Loucy (cell line): ENCODE measurements at regions not wholly inside any gene's neighbourhood (a gene's known extent, or its start where the extent isn't known, plus 50 kb on each side); places are given as distances from the start of the nearest gene placed in this dataset.

ENCODE experiments used
- EZH2phosphoT487 ChIP-seq: fragments of 200-600 bp; IDR thresholded peaks from 2 replicates; pipeline ENCODE4 v1.6.1; 2018; ENCODE audit warnings: antibody characterized with exemption, mild to moderate bottlenecking, moderate library complexity, borderline replicate concordance
- TF ChIP-seq, protein P1 (sequence below): fragments of 200-600 bp; sonication (generic); conservative IDR thresholded peaks from 2 replicates; pipeline ENCODE4 v1.5.1; 2014; ENCODE audit warnings: mild to moderate bottlenecking, antibody characterized with exemption, low read length

DNA sequence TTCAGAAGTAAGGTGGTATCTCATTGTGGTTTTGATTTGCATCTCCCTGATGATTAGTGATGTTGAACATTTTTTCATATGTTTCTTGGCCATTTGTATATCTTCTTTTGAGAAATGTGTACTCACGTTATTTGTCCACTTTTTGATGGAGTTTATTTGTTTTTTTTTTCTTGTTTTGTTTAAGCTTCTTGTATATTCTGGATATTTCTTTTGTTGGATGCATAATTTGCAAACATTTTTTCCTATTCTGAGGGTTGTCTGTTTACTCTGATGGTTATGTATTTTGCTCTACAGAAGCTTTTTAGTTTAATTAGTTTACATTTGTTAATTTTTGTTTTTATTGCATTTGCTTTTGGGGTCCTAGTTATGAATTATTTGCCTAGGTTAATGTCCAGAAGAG, 927.4 kb upstream of the LRFN5 start:
- TF ChIP-seq, protein P1, sequence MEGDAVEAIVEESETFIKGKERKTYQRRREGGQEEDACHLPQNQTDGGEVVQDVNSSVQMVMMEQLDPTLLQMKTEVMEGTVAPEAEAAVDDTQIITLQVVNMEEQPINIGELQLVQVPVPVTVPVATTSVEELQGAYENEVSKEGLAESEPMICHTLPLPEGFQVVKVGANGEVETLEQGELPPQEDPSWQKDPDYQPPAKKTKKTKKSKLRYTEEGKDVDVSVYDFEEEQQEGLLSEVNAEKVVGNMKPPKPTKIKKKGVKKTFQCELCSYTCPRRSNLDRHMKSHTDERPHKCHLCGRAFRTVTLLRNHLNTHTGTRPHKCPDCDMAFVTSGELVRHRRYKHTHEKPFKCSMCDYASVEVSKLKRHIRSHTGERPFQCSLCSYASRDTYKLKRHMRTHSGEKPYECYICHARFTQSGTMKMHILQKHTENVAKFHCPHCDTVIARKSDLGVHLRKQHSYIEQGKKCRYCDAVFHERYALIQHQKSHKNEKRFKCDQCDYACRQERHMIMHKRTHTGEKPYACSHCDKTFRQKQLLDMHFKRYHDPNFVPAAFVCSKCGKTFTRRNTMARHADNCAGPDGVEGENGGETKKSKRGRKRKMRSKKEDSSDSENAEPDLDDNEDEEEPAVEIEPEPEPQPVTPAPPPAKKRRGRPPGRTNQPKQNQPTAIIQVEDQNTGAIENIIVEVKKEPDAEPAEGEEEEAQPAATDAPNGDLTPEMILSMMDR: no peak
- no peak for TF ChIP-seq EZH2phosphoT487
